GM12873 (cell line): ENCODE measurements at regions not wholly inside any gene's neighbourhood (a gene's known extent, or its start where the extent isn't known, plus 50 kb on each side); places are given as distances from the start of the nearest gene placed in this dataset.

Source experiments
- CTCF ChIP-seq: IDR thresholded peaks from 2 replicates; pipeline ENCODE4 v1.5.1; 2012; ENCODE audit warnings: low read depth, mild to moderate bottlenecking, moderate library complexity, low read length, control low read depth; ENCODE audit not compliant: insufficient read depth; ENCODE audit errors: missing control alignments

- TF ChIP-seq CTCF: no peak
These were observed 365.9 kb downstream of the PTPRU start for GRCh38 chr1:29602203-29602602.

GRCh38 chr1:29601021-29601420, 364.7 kb downstream of the PTPRU start:
- no peak for TF ChIP-seq CTCF

GRCh38 chr1:29599826-29600225, 363.5 kb downstream of the PTPRU start:
- TF ChIP-seq CTCF: no peak

GRCh38 chr1:29599071-29599470, 362.7 kb downstream of the PTPRU start:
- TF ChIP-seq CTCF: no peak

GRCh38 chr1:29597861-29598260, 361.5 kb downstream of the PTPRU start:
- no peak for TF ChIP-seq CTCF

- no peak for TF ChIP-seq CTCF
These were observed 357.5 kb downstream of the PTPRU start for GRCh38 chr1:29593601-29594382.

- no peak for TF ChIP-seq CTCF
These were observed 356.4 kb downstream of the PTPRU start for GRCh38 chr1:29592731-29593130.
